GM12864 (cell line): ENCODE measurements at regions not wholly inside any gene's neighbourhood (a gene's known extent, or its start where the extent isn't known, plus 50 kb on each side); places are given as distances from the start of the nearest gene placed in this dataset.

ENCODE experiments used
- DNase-seq: peaks from one replicate; pipeline ENCODE4 v3.0.0-alpha.2; 2011; ENCODE audit warnings: low read depth
- H3K4me3 ChIP-seq: 2 replicates; pipeline ENCODE4 v1.5.1; 2011; ENCODE audit warnings: mild to moderate bottlenecking, low read depth, low read length, control low read depth
- CTCF ChIP-seq: IDR thresholded peaks from 2 replicates; pipeline ENCODE4 v1.5.1; 2011; ENCODE audit warnings: low read depth, mild to moderate bottlenecking, moderate library complexity, low read length, control low read depth, inconsistent platforms; ENCODE audit errors: missing control alignments

GRCh38 chr4:108567831-108568230, 52.5 kb upstream of the RPL34 start:
- no peak for TF ChIP-seq CTCF
- DNase-seq: no peak
- no peak overlapping the region for H3K4me3 ChIP-seq

- no peak overlapping the region for H3K4me3 ChIP-seq
- no peak for TF ChIP-seq CTCF
- no peak for DNase-seq
Measured at GRCh38 chr4:108561116-108561515, 59.3 kb upstream of the RPL34 start.

- DNase-seq: no peak
- TF ChIP-seq CTCF: no peak
- no peak overlapping the region for H3K4me3 ChIP-seq
Measured at GRCh38 chr4:108560616-108561015, 59.8 kb upstream of the RPL34 start.

- TF ChIP-seq CTCF: no peak
- no peak for DNase-seq
- no peak overlapping the region for H3K4me3 ChIP-seq
Measured at GRCh38 chr4:108559911-108560310, 60.5 kb upstream of the RPL34 start.

- DNase-seq: no peak
- TF ChIP-seq CTCF: no peak
- no peak overlapping the region for H3K4me3 ChIP-seq
Measured at GRCh38 chr4:108559068-108559793, 61.1 kb upstream of the RPL34 start.

- H3K4me3 ChIP-seq: no peak overlapping the region
- DNase-seq: no peak
- no peak for TF ChIP-seq CTCF
Measured at GRCh38 chr4:108556588-108557200, 63.7 kb upstream of the RPL34 start.

GRCh38 chr4:108556166-108556565, 64.2 kb upstream of the RPL34 start:
- TF ChIP-seq CTCF: no peak
- no peak overlapping the region for H3K4me3 ChIP-seq
- no peak for DNase-seq
